GM23338 (cell line): ENCODE measurements at regions not wholly inside any gene's neighbourhood (a gene's known extent, or its start where the extent isn't known, plus 50 kb on each side); places are given as distances from the start of the nearest gene placed in this dataset.
A peak's percentile ranks its signal among the peaks of the same experiment; 100 is the strongest.

Source experiments
- ATAC-seq: fragments of 200-7000 bp; cut with Tn5 transposase; 3 replicates; pipeline ENCODE4 v1.9.1; 2020
- DNase-seq: peaks from one replicate; pipeline ENCODE4 v3.0.0-alpha.2; 2015; ENCODE audit warnings: low spot score
- H2AFZ ChIP-seq: fragments of 200-600 bp; sonication (generic); 2 replicates; pipeline ENCODE4 v1.8.0; 2016; ENCODE audit warnings: antibody characterized with exemption, mild to moderate bottlenecking, moderate library complexity
- H3F3A ChIP-seq: fragments of 200-600 bp; sonication (generic); replicated peaks from 2 replicates; pipeline ENCODE4 v1.8.0; 2017; ENCODE audit warnings: antibody characterized with exemption, mixed run types, low read depth
- H3K27ac ChIP-seq: fragments of 200-600 bp; sonication (generic); 2 replicates; pipeline ENCODE4 v1.6.1; 2016; ENCODE audit warnings: low read depth
- H3K27me3 ChIP-seq: fragments of 200-600 bp; sonication (generic); 2 replicates; pipeline ENCODE4 v1.8.0; 2016; ENCODE audit warnings: mild to moderate bottlenecking, mixed run types, moderate library complexity; ENCODE audit not compliant: insufficient read depth
- H3K36me3 ChIP-seq: fragments of 200-600 bp; sonication (generic); 2 replicates; pipeline ENCODE4 v1.8.0; 2016; ENCODE audit warnings: mild to moderate bottlenecking; ENCODE audit not compliant: insufficient read depth
- H3K4me1 ChIP-seq: fragments of 200-600 bp; sonication (generic); 2 replicates; pipeline ENCODE4 v1.8.0; 2016; ENCODE audit warnings: mild to moderate bottlenecking, moderate library complexity; ENCODE audit not compliant: insufficient read depth
- H3K4me2 ChIP-seq: fragments of 200-600 bp; sonication (generic); 2 replicates; pipeline ENCODE4 v1.7.1; 2017; ENCODE audit warnings: mixed run types
- H3K4me3 ChIP-seq: fragments of 200-600 bp; sonication (generic); 2 replicates; pipeline ENCODE4 v1.6.1; 2016; ENCODE audit warnings: mixed run types
- H3K79me2 ChIP-seq: fragments of 200-600 bp; sonication (generic); replicated peaks from 2 replicates; pipeline ENCODE4 v1.8.0; 2017; ENCODE audit warnings: mild to moderate bottlenecking; ENCODE audit not compliant: insufficient read depth
- H3K9me2 ChIP-seq: fragments of 200-600 bp; sonication (generic); 2 replicates; pipeline ENCODE4 v1.8.0; 2017; ENCODE audit not compliant: insufficient read depth
- H4K20me1 ChIP-seq: fragments of 200-600 bp; sonication (generic); replicated peaks from 2 replicates; pipeline ENCODE4 v1.8.0; 2017; ENCODE audit warnings: mild to moderate bottlenecking; ENCODE audit not compliant: insufficient read depth
- H3K27ac Mint-ChIP-seq: 2 replicates; pipeline ENCODE4 v1.8.0; 2020; ENCODE audit warnings: inconsistent platforms, mild to moderate bottlenecking, moderate library complexity, mixed read lengths
- H3K27me3 Mint-ChIP-seq: 3 replicates; pipeline ENCODE4 v1.8.0; 2022; ENCODE audit warnings: low read depth, mild to moderate bottlenecking, moderate library complexity, mixed read lengths, inconsistent platforms; ENCODE audit not compliant: insufficient read depth, poor library complexity
- H3K36me3 Mint-ChIP-seq: 3 replicates; pipeline ENCODE4 v1.8.0; 2021; ENCODE audit warnings: low read depth, mild to moderate bottlenecking, inconsistent platforms, moderate library complexity, mixed read lengths
- H3K4me1 Mint-ChIP-seq: 3 replicates; pipeline ENCODE4 v1.8.0; 2020; ENCODE audit warnings: mild to moderate bottlenecking, inconsistent platforms, mixed read lengths
- H3K4me3 Mint-ChIP-seq: 3 replicates; pipeline ENCODE4 v1.8.0; 2021; ENCODE audit warnings: moderate library complexity, mild to moderate bottlenecking, inconsistent platforms, mixed read lengths
- H3K9me3 Mint-ChIP-seq: 3 replicates; pipeline ENCODE4 v1.8.0; 2020; ENCODE audit warnings: moderate library complexity, mild to moderate bottlenecking, inconsistent platforms, mixed read lengths
- CREB1 ChIP-seq: fragments of 250-450 bp; sonication (Bioruptor Pico); IDR thresholded peaks from 2 replicates; pipeline ENCODE4 v1.5.0; 2020; ENCODE audit warnings: low read depth, mild to moderate bottlenecking, moderate library complexity
- EZH2 ChIP-seq: fragments of 200-600 bp; sonication (generic); IDR thresholded peaks from one replicate; pipeline ENCODE4 v1.8.0; 2017; ENCODE audit warnings: antibody characterized with exemption, mild to moderate bottlenecking, low read depth; ENCODE audit not compliant: unreplicated experiment
- EZH2phosphoT487 ChIP-seq: fragments of 200-600 bp; sonication (generic); IDR thresholded peaks from one replicate; pipeline ENCODE4 v1.8.1; 2018; ENCODE audit warnings: antibody characterized with exemption; ENCODE audit not compliant: unreplicated experiment
- JUNB ChIP-seq: IDR thresholded peaks from one replicate; pipeline ENCODE4 v1.6.1; 2016; ENCODE audit warnings: antibody characterized with exemption; ENCODE audit not compliant: unreplicated experiment
- NANOG ChIP-seq: IDR thresholded peaks from 2 replicates; pipeline ENCODE4 v1.6.1; 2016; ENCODE audit warnings: antibody characterized with exemption, borderline replicate concordance
- POLR2AphosphoS5 ChIP-seq: IDR thresholded peaks from 2 replicates; pipeline ENCODE4 v1.6.1; 2016; ENCODE audit warnings: antibody characterized with exemption, low read depth
- REST ChIP-seq: IDR thresholded peaks from one replicate; pipeline ENCODE4 v1.6.1; 2018; ENCODE audit warnings: antibody characterized with exemption; ENCODE audit not compliant: unreplicated experiment
- STAT1 ChIP-seq: IDR thresholded peaks from one replicate; pipeline ENCODE4 v1.6.1; 2016; ENCODE audit warnings: antibody characterized with exemption; ENCODE audit not compliant: unreplicated experiment
- ZNF114 ChIP-seq: fragments of 250-450 bp; sonication (Bioruptor Pico); IDR thresholded peaks from 2 replicates; pipeline ENCODE4 v1.5.0; 2020; ENCODE audit warnings: mild to moderate bottlenecking, moderate library complexity
- ZNF331 ChIP-seq: fragments of 250-450 bp; sonication (Bioruptor Pico); IDR thresholded peaks from 2 replicates; pipeline ENCODE4 v1.5.0; 2020; ENCODE audit warnings: low read depth, mild to moderate bottlenecking, moderate library complexity
- TF ChIP-seq, protein P1 (sequence below): IDR thresholded peaks from 2 replicates; pipeline ENCODE4 v1.6.1; 2016; ENCODE audit warnings: antibody characterized with exemption
- TF ChIP-seq, protein P2 (sequence below): fragments of 250-450 bp; sonication (Bioruptor Pico); IDR thresholded peaks from 2 replicates; pipeline ENCODE4 v1.5.0; 2020; ENCODE audit warnings: mild to moderate bottlenecking, moderate library complexity
- TF ChIP-seq, protein P3 (sequence below), 2 experiments: fragments of 200-600 bp in 1 of 2; sonication (generic) in 1 of 2; conservative IDR thresholded peaks; 2 replicates each; pipeline versions ENCODE4 v1.5.1 to v1.6.1; 2016 to 2017; ENCODE audit warnings: antibody characterized with exemption in 2 of 2, low read depth in 2 of 2, mild to moderate bottlenecking in 2 of 2, moderate library complexity in 1 of 2

DNA sequence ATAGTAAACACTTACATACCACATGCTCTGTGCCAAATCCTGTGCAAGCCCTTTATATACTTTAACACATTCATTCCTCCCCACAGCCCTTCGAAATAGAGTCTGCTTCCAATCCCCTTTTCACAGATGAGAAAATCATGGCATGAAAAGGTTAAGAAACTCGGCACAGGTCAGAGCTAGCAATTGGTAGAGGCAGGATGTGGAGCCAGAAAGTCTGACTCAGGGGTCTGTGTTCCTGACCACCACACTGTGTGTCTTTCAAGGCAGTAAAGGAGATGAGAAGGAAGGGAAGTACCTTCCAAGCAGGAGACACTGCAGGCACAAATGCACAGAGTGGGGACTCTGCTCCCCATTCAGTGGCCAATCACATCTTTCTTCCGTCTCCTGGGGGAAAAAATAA lies 61.1 kb downstream of the SCN11A start:
- H3K36me3 ChIP-seq: no peaks in the 10 kb centered on the region
- H4K20me1 ChIP-seq: no peaks in the 10 kb centered on the region
- H3K79me2 ChIP-seq: no peaks in the 10 kb centered on the region
- H3K4me1 Mint-ChIP-seq: peaks cover 15% of the 10 kb centered on the region
- H3K4me3 Mint-ChIP-seq: no peak overlapping the region
- H2AFZ ChIP-seq: peak overlapping the region; percentile 94
- no peaks in the 10 kb centered on the region for H3K36me3 Mint-ChIP-seq
- H3K9me2 ChIP-seq: 0 out of 2 replicates have a peak, but pooled peaks cover 2% of the 10 kb centered on the region
- no peak for ATAC-seq
- no peaks in the 10 kb centered on the region for H3K9me3 Mint-ChIP-seq
- H3K27me3 Mint-ChIP-seq: no peaks in the 10 kb centered on the region
- no peaks in the 10 kb centered on the region for H3F3A ChIP-seq
- H3K4me2 ChIP-seq: 0 out of 2 replicates have a peak overlapping the region, but pooled peaks have one; percentile 45
- DNase-seq: no peak
- H3K4me3 ChIP-seq: no peak overlapping the region
- no peak overlapping the region for H3K27ac ChIP-seq
- H3K27me3 ChIP-seq: no peaks in the 10 kb centered on the region
- TF ChIP-seq ZNF114 (no peak), EZH2phosphoT487 (no peak), EZH2 (no peak), NANOG (no peak), REST (no peak), POLR2AphosphoS5 (no peak), STAT1 (no peak), CREB1 (CRISPR knock-in tag) (no peak), JUNB (no peak), ZNF331 (CRISPR knock-in tag) (no peak)
- TF ChIP-seq, protein P1, sequence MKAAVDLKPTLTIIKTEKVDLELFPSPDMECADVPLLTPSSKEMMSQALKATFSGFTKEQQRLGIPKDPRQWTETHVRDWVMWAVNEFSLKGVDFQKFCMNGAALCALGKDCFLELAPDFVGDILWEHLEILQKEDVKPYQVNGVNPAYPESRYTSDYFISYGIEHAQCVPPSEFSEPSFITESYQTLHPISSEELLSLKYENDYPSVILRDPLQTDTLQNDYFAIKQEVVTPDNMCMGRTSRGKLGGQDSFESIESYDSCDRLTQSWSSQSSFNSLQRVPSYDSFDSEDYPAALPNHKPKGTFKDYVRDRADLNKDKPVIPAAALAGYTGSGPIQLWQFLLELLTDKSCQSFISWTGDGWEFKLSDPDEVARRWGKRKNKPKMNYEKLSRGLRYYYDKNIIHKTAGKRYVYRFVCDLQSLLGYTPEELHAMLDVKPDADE: no peak
- TF ChIP-seq, protein P2, sequence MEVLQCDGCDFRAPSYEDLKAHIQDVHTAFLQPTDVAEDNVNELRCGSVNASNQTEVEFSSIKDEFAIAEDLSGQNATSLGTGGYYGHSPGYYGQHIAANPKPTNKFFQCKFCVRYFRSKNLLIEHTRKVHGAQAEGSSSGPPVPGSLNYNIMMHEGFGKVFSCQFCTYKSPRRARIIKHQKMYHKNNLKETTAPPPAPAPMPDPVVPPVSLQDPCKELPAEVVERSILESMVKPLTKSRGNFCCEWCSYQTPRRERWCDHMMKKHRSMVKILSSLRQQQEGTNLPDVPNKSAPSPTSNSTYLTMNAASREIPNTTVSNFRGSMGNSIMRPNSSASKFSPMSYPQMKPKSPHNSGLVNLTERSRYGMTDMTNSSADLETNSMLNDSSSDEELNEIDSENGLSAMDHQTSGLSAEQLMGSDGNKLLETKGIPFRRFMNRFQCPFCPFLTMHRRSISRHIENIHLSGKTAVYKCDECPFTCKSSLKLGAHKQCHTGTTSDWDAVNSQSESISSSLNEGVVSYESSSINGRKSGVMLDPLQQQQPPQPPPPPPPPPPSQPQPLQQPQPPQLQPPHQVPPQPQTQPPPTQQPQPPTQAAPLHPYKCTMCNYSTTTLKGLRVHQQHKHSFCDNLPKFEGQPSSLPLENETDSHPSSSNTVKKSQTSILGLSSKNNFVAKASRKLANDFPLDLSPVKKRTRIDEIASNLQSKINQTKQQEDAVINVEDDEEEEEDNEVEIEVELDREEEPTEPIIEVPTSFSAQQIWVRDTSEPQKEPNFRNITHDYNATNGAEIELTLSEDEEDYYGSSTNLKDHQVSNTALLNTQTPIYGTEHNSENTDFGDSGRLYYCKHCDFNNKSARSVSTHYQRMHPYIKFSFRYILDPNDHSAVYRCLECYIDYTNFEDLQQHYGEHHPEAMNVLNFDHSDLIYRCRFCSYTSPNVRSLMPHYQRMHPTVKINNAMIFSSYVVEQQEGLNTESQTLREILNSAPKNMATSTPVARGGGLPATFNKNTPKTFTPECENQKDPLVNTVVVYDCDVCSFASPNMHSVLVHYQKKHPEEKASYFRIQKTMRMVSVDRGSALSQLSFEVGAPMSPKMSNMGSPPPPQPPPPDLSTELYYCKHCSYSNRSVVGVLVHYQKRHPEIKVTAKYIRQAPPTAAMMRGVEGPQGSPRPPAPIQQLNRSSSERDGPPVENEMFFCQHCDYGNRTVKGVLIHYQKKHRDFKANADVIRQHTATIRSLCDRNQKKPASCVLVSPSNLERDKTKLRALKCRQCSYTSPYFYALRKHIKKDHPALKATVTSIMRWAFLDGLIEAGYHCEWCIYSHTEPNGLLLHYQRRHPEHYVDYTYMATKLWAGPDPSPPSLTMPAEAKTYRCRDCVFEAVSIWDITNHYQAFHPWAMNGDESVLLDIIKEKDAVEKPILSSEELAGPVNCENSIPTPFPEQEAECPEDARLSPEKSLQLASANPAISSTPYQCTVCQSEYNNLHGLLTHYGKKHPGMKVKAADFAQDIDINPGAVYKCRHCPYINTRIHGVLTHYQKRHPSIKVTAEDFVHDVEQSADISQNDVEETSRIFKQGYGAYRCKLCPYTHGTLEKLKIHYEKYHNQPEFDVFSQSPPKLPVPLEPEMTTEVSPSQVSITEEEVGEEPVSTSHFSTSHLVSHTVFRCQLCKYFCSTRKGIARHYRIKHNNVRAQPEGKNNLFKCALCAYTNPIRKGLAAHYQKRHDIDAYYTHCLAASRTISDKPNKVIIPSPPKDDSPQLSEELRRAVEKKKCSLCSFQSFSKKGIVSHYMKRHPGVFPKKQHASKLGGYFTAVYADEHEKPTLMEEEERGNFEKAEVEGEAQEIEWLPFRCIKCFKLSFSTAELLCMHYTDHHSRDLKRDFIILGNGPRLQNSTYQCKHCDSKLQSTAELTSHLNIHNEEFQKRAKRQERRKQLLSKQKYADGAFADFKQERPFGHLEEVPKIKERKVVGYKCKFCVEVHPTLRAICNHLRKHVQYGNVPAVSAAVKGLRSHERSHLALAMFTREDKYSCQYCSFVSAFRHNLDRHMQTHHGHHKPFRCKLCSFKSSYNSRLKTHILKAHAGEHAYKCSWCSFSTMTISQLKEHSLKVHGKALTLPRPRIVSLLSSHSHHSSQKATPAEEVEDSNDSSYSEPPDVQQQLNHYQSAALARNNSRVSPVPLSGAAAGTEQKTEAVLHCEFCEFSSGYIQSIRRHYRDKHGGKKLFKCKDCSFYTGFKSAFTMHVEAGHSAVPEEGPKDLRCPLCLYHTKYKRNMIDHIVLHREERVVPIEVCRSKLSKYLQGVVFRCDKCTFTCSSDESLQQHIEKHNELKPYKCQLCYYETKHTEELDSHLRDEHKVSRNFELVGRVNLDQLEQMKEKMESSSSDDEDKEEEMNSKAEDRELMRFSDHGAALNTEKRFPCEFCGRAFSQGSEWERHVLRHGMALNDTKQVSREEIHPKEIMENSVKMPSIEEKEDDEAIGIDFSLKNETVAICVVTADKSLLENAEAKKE (CRISPR knock-in tag): no peak
- TF ChIP-seq, protein P3, sequence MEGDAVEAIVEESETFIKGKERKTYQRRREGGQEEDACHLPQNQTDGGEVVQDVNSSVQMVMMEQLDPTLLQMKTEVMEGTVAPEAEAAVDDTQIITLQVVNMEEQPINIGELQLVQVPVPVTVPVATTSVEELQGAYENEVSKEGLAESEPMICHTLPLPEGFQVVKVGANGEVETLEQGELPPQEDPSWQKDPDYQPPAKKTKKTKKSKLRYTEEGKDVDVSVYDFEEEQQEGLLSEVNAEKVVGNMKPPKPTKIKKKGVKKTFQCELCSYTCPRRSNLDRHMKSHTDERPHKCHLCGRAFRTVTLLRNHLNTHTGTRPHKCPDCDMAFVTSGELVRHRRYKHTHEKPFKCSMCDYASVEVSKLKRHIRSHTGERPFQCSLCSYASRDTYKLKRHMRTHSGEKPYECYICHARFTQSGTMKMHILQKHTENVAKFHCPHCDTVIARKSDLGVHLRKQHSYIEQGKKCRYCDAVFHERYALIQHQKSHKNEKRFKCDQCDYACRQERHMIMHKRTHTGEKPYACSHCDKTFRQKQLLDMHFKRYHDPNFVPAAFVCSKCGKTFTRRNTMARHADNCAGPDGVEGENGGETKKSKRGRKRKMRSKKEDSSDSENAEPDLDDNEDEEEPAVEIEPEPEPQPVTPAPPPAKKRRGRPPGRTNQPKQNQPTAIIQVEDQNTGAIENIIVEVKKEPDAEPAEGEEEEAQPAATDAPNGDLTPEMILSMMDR (conservative IDR thresholded peaks at IDR 0.05; ENCODE audit: low read depth in 2 of 2): no peak
- H3K4me1 ChIP-seq: peaks cover 12% of the 10 kb centered on the region
- no peak overlapping the region for H3K27ac Mint-ChIP-seq
